ENCODE measurements at regions not wholly inside any gene's neighbourhood (a gene's known extent, or its start where the extent isn't known, plus 50 kb on each side); places are given as distances from the start of the nearest gene placed in this dataset.

- no peak for DNase-seq (ENCODE audit: low spot score)
- TF ChIP-seq TAF1 (conservative IDR thresholded peaks at IDR 0.05) = no peak
- no peak for TF ChIP-seq ZBTB33 (IDR thresholded peaks at IDR 0.05)
- TF ChIP-seq CTCF (IDR thresholded peaks at IDR 0.05; ENCODE audit: low read depth, low read length, missing input control) = no peak
- TF ChIP-seq YY1 (IDR thresholded peaks at IDR 0.05) = no peak
- TF ChIP-seq ATF3 (IDR thresholded peaks at IDR 0.05) = no peak
- TF ChIP-seq FOXA1 (IDR thresholded peaks at IDR 0.05) = no peak
- no peak for TF ChIP-seq NR2F2 (IDR thresholded peaks at IDR 0.05)
- H3K27me3 ChIP-seq (ENCODE audit: control insufficient read depth in 4 of 4, insufficient read depth in 4 of 4, low read length in 3 of 4) = no peaks in the 10 kb centered on the region
- no peak overlapping the region for H3K27ac ChIP-seq (ENCODE audit: low read depth in 1 of 2, low read length in 2 of 2)
- WGBS = 79% methylated on average over 2 of the region's 2 CpGs
- H3K9me3 ChIP-seq (ENCODE audit: control insufficient read depth in 4 of 4, low read length in 3 of 4) = no peaks in the 10 kb centered on the region
- H3K4me3 ChIP-seq (ENCODE audit: low read depth in 1 of 3, low read length in 3 of 3) = no peak overlapping the region
- no peak overlapping the region for H3K9ac ChIP-seq (ENCODE audit: low read depth in 1 of 2, low read length in 2 of 2)
- H3K4me1 ChIP-seq (ENCODE audit: control insufficient read depth in 4 of 4, insufficient read depth in 4 of 4, low read length in 3 of 4) = no peaks in the 10 kb centered on the region
- H3K36me3 ChIP-seq (ENCODE audit: control insufficient read depth in 4 of 4, insufficient read depth in 3 of 4, low read depth in 1 of 4, low read length in 3 of 4) = no peaks in the 10 kb centered on the region
These were observed 265.4 kb upstream of the CCDC54 start for GRCh38 chr3:107111872-107112271.

GRCh38 chr3:107112356-107112755 lies 264.9 kb upstream of the CCDC54 start:
- H3K27ac ChIP-seq (ENCODE audit: low read depth in 1 of 2, low read length in 2 of 2) = no peak overlapping the region
- H3K4me3 ChIP-seq (ENCODE audit: low read depth in 1 of 3, low read length in 3 of 3) = no peak overlapping the region
- no peaks in the 10 kb centered on the region for H3K27me3 ChIP-seq (ENCODE audit: control insufficient read depth in 4 of 4, insufficient read depth in 4 of 4, low read length in 3 of 4)
- TF ChIP-seq JUND (IDR thresholded peaks at IDR 0.05) (no peak), YY1 (IDR thresholded peaks at IDR 0.05) (no peak), SP1 (IDR thresholded peaks at IDR 0.05) (no peak), CTCF (IDR thresholded peaks at IDR 0.05; ENCODE audit: low read depth, low read length, missing input control) (no peak), TAF1 (conservative IDR thresholded peaks at IDR 0.05) (no peak), NR2F2 (IDR thresholded peaks at IDR 0.05) (no peak), RAD21 (IDR thresholded peaks at IDR 0.05) (no peak), ZBTB33 (IDR thresholded peaks at IDR 0.05) (no peak), EGR1 (IDR thresholded peaks at IDR 0.05; ENCODE audit: low read depth in 2 of 2) (no peak), MAX (IDR thresholded peaks at IDR 0.05) (no peak), FOXA1 (IDR thresholded peaks at IDR 0.05) (no peak), HNF4G (IDR thresholded peaks at IDR 0.05) (no peak)
- WGBS = 89% methylated on average over 1 of the region's 1 CpG
- no peak overlapping the region for H3K9ac ChIP-seq (ENCODE audit: low read depth in 1 of 2, low read length in 2 of 2)
- DNase-seq (ENCODE audit: low spot score) = no peak
- H3K36me3 ChIP-seq (ENCODE audit: control insufficient read depth in 4 of 4, insufficient read depth in 3 of 4, low read depth in 1 of 4, low read length in 3 of 4) = no peaks in the 10 kb centered on the region
- no peaks in the 10 kb centered on the region for H3K4me1 ChIP-seq (ENCODE audit: control insufficient read depth in 4 of 4, insufficient read depth in 4 of 4, low read length in 3 of 4)
- no peaks in the 10 kb centered on the region for H3K9me3 ChIP-seq (ENCODE audit: control insufficient read depth in 4 of 4, low read length in 3 of 4)

Measured in liver (tissue), 8 donors.